HG03095 (cell line): ENCODE measurements at regions not wholly inside any gene's neighbourhood (a gene's known extent, or its start where the extent isn't known, plus 50 kb on each side); places are given as distances from the start of the nearest gene placed in this dataset.

Experiments
- ATAC-seq: cut with Tn5 transposase; IDR thresholded peaks from one replicate; pipeline ENCODE4 v1.9.1; 2021; ENCODE audit warnings: moderate library complexity; ENCODE audit not compliant: unreplicated experiment

DNA sequence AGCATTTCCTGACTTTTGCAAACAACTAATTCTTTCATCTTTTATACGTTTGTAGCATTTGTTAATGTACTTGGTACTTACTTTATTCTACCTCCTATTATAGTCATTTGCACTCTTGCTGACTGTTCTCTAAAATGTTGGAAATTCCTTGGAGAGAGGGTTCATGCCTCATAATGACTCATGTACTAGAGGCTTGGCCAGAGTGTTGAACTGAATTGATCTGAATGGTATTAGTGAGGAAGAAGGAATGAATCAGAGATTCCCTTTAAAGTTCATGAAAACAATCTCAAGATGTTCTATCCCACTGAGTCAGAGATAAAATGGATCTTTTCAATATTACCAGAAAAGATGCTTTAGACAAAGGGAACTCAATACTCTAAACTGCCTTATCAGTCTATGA is 383.4 kb downstream of the SEC16B start:
- ATAC-seq = no peak

DNA sequence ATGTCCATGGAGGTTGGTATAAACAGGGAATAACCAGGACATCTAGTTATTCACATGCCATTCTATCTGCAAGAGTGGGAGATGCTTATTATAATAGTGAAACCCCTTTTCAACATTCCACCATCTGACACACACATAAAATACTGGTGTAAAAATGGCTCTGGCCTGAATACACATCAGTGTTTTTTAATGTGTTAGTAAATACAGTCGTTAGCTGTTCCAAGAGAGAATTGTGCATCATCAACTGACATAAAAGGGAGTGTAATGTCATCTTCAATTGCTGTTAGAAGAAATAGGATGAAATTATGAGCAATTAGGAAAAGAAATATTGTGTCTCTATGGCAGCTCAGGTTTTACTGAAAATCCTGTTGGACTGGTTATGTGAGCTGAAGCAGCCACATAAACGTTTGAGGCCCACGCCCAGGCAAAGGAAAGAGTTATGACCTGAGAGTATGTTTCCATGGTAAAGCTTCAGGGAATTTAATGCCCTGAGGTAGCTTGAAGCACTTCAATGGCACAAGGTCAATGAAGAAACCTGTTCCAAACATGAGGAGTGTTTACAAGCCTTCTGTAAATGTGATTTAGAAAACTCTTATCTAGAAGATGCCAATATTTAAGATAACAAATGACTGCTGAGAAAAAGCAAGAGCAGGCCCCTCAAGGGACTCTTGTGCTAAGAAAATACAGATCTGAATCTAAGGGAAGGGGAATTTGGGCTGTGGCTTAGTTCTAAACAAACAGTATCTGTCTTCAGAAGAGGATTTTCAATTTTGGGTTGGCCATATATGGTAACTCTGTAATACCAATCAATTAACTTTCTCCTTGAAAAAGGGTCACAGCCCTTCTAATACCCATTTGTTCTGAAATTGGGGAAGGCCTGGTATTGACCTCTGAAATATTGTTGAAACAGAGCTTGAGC is 384.3 kb downstream of the SEC16B start:
- ATAC-seq = no peak

DNA sequence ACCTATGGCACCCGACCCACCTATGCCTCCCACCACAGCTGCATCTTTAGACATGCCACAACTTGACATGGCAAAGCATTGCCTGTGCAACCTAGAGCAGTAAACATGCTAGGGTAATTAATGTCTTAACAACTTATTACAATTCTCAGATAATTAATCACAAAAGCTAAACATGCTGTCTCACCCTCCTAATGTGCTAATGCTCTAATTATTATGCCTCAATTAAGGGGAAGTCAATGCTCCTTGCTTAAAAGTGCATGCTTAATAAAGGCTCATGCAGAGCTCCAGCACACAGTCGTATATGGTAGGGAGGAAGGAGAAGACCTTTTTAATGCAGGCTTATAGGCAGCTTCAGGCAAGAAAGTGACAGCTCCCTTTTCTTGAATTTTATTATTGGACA is 396.0 kb downstream of the SEC16B start:
- no peak for ATAC-seq

DNA sequence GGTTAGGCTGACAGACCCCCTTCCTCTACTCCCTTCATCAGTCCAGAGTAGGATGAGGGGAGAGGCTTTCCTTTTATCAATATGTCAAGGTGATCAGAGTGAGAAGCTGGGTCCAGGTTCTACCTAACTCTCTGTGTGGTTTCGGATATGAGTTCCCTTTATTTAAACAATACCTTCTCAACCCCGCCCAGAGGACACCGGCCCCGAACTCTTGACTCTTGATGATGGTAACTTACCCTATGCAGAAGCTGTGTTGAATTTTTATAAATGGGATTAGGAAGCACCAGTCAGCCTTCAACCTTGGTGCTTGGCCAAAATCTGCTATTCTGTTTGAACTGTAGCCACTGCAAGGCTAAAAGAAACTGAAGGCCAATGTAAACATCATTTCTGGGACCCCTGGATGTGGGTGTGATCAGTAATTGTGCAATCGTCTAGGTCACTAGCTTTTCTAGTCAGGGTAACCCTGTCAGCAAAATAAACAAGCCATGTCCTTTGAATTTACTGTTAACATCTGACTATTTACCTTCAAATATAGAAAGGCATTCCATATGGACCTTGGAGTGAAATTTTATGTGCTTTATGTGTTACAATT is 398.3 kb downstream of the SEC16B start:
- ATAC-seq = no peak

DNA sequence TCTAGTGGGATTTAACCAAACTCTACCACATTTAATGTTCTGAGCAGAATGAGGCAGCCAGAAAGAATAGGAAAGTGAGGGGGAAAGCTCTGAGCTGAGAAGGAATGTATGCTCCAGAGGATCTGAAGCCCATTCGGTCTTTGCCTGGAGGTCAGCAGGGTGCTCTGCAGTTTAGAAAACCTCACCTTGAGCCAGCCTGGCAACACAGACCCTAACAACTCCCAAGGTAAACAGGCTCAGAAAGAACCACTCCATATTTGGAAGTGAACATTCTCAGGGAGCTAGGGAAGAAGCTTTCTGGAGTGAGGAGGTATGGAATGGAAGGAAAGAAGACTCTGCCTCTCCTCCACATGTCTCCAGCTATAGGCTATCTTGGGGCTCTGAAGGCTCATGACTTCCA is 398.8 kb downstream of the SEC16B start:
- ATAC-seq = no peak

DNA sequence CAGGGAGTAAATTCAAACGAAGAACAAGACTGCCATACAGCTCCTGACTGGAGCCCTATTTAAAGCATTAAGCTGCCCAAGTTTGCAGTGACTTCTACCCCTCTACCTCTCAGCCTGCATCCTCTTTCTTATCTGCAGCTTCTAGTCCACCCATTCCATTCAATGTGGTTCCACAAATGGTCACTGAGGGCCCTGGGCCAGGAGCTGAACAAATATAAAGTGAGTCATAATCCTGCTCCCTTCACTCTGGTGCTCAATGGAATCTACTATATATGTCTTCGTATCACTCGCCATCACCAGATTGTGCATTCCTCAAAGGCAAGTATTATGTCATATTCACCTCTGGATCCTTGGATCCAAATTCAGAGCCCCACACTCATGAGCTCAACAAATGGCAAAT is 398.7 kb downstream of the BRINP2 start:
- ATAC-seq = no peak

DNA sequence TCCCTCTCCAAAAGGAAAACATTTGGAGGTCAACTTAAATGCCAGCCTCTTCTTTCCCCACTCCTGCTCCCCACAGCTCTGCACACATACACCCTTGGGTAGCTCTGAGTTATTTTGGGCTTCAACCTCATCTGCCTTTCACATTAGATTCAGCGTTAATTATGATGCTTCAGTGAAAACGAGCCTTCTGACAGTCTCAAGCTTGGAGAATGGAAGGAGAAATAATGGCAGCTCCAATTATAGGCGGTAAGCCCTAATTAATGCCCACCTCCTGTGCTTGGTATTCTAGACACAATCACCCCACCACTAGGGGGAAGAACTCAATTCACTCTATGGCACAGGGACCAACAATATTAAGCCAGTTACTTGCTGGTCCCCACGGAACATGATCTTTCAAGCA is 397.9 kb downstream of the BRINP2 start:
- ATAC-seq = no peak

DNA sequence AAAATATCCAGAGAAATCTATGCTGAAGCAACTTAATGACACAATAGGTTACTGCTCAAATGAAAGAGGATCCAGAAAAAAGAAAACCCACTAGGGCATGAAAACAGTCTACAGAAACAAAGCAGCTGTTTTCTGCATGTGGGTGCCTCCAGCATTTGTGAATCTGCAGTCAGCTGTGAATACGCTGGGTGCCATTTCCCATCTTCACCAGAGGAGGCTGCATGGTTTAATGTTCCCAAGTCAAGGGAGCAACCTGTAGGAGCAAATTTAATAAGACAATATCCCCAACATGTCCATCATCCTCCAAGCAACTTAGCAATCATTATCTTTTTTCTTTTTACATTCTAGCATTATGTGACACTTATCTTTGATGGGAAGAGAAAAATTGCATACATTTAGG is 396.6 kb downstream of the BRINP2 start:
- no peak for ATAC-seq

DNA sequence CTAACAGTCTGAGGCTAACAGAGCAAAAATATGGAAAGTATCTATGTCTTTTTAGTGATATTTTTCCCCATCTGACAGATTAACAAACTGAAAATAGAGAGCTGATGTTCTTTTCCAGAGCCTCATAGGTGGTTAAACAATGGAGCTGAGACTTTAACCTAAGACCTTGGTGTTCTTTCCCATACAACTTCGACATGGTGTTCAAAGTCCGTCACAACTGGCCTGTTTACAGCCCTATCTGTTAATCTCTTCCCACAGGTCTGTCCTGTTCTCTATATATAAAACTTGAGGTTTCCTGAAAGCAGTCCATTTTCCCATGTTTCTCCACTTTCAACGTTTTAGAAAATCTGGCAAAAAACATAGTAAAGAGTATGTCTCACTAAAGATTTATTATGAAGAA is 395.7 kb downstream of the BRINP2 start:
- ATAC-seq = no peak

DNA sequence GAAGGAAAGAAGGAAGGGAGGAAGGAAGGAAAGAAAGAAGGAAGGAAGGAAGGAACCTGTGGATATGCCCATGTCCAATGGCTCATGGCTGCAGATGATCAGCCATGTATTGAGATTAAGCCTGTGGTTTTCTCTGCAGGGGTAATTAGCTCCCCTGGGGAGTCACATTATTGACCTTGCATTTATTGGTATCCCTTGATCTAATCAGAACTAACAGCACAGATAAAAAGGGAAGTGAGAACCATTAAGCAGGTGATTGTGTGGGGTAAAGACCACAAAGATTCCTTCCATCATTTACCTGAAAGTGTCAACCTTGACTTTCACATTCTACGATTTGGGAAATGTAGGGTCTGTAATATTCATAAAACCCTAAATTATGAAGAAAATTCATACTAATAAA is 390.7 kb downstream of the BRINP2 start:
- ATAC-seq = no peak

DNA sequence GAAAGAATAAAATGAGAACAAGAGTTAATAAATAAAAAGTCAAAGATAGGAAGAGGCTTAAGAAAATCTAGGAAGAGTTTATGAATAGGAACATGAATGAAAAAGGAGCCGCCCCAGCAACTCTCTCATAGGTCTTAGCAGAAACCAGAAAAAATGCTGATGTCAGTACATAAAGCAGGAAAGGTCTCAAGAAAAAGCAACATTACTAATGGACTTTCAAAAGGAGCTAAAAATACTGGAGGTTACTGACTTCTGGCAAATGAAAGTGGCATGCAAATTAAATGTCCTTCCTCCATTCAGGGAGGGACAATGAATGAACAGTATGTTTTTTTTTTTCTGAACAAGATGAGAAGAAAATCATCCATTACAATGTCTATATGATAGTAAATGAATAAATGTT is 387.6 kb downstream of the BRINP2 start:
- ATAC-seq = no peak

DNA sequence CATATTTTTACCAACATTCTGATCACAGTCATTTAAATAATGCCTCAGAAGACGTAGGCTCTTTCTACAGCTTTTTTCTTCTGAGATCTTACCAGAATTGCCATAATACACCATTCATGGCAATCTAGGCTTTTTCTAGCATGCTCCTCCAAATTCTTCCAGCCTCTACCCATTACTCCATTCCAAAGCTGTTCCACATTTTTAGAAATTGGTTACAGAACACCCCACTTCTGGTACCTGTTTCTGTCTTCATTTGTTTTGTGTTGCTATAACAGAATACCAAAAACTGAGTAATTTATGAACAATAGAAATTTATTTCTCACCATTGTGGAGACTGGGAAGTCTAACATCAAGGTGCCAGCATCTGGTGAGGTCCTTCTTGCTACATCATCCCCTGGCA is 385.4 kb downstream of the BRINP2 start:
- ATAC-seq = no peak

DNA sequence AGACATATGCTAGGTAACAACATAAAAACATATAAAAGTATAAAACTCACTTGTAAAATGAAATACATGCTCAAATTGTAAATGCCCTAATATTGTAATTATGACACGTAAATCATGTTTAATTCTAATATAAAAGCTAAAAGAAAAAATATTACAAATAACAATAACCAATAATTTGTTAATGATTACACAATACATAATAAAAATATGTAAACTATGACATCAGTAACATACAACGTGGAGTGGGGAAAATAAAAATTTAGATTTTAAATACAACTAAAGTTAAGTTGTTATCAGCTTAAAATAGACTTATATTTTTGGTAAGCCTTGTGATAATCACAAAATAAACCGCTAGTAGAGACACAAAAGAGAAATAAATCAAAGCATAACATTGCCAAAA is 376.4 kb downstream of the BRINP2 start:
- ATAC-seq = no peak

DNA sequence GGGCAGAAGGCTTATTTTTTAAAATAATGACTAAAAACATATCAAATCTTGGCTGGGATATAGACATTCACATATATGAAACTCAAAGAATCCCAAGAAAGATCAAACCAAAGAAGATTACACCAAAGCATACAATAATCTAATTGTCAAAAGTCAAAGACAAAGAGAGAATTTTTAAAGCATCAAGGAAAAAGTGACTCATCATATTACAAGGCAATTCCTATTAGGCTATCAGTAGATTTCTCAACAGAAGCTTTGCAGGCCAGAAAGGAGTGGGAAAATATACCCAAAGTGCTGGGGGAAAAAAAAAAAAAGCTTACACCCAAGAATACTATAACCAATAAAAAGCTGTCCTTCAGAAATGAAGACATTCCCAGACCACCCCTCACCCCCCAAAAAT is 375.6 kb downstream of the BRINP2 start:
- ATAC-seq = no peak

DNA sequence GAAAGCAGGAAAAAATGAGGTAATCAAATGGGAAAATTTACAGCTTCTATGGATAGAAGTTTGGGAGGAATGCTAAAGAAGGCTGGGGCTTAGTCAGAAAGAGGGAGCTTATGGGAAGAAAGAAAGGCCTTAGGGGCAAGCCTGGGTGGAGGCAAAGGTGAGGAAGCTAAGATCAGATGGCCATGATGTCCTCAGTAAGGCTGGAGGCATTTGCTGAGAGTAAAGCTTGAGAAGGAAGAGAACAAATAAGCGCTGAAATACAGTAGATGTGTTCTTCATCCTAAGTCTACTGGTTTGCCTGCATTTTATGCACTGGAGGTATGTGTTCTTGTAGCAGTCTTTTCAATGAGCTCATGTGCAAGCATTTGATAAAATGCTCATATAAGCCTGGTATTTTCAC is 355.4 kb downstream of the BRINP2 start:
- no peak for ATAC-seq

DNA sequence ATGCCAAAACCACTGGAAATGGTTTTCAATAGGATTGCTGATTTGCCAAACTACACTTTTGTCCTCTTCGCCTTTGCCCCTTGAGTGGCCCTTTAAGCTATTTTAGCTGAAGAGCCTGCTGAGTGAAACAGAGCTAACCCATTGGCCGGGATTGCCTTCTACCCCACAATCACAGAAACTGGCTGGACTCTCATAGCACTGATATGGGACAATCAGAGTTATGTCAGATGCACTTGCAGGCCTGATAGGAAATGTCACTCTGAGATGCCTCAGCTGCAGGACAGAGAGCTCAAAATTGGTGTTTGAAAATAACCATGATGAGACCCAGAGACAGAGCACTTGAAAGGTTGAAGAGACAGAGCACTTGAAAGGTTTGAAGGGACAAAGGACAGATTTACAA is 354.4 kb downstream of the BRINP2 start:
- ATAC-seq = no peak

DNA sequence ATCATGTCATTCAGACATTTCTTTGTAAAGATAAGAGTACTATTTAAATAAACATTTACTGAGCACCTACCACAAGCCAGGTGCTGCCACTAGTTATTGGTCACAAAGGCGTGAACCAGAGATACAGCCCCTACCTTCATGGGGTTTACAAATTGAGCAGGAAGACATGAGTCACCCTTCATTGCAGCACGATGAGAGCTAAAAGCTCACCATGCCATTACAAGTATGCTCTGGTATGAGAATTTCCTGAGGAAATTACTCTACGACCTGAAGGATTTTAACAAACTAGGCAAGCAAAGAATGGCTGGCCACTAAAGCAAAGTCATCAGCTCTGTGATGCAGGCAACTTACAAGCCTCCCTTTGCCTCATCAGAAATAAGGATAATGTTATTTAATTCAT is 346.8 kb downstream of the BRINP2 start:
- no peak for ATAC-seq

DNA sequence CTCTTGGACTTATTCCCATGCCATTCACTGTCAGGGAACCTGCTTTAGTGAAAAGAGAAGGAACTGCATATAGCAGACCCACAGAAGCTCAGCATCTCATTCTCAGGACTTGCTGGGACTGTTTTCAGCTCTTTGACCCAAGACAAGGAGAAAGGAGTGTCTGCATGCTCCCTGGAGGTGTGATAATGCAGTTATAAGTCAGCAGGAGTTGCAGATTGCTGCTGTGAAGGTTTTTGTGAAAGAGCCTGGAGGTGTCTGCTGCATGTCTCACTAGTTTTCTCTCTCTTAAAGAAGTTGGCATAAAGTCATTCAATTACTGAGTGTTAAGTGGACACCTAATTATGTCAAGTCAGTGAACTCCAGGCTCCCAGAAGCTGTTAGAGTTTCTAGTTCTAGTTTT is 343.4 kb downstream of the BRINP2 start:
- no peak for ATAC-seq

DNA sequence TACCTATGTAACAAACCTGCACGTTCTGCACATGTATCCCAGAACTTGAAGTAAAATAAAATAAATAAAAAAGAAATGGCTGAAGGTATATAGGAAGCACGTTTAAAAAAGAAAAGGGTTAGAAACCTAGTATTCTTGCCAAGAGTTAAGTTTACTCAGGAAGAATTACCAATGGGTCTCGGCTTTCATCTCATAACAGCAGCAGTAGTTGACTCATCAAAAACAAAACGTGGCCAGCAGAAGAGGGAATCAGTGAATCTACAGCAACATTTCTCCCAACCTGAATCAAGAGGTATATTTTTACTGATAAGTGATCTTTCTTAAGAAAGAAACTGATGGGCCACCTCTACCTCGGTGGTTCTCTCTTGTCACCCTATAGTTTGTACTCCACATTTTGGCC is 340.3 kb downstream of the BRINP2 start:
- ATAC-seq = no peak

DNA sequence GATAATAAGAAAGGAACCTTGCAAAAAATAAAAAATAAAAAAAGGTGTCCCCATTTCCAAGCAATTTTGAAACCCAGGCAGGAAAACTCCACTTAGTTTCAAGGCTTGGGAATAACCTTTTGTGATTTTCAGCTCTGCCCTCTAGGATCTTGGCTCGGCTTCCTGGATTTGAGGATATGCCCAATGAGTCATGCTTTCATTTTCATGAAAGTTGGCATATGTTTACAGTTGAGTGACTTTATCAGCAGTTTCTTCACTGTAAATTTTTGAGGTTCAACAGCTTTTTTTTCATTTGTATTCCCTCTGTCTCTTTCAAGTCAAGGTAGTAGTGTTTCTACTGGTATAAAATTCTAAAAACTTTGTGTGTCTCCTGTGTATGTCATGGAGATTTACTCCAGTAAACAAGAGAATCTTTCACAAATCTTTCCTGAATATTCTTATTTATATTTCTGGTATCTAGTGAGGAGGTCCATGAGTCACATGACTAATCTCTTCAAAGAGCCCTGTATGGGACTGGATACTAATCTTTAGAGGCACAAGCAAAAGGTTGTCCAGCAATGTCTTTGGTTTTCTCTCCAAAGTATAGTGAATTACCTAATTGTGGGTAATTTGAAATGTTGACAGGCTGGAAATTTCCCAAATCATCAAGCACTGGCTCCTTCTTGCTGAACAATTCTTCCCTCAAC is 335.3 kb downstream of the BRINP2 start:
- no peak for ATAC-seq

DNA sequence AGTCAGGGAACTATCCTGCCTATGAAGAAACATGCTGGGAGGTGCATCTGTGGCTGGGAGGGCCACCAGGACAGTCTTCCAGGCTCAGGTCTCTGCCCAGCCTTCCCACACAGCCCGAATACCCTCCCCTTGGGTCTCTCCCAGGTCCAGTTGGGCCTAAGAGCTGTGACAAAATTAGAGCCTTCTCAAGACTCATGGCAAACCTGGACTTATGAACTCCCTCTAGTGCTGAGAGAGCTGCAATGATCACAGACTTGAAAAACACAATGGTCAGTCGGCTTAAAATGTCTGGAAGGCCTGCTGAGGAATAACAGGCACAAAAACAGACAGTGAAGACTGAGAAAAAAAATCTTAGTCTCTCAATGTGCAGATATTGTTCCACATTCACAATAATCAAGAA is 325.1 kb downstream of the BRINP2 start:
- ATAC-seq = no peak

DNA sequence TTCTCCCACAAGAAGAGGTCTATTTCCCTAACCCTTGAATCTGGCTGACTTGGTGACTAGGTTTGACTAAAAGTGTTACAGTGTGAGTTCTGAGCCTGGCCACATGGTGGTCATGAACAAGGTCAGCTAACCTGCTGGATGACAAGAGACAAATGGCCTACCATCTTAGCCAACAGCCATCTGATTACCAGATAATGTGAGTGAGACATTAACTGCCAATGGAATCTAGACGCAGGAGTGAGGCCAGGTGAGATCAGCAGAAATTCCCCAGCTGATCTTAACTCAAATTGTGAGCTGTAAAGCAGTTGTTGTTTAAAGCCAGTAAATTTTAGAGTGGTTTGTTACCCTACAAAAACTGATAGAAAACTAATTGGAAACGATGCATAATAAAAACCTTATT is 320.0 kb downstream of the BRINP2 start:
- ATAC-seq = no peak
